ENCODE measurements at regions not wholly inside any gene's neighbourhood (a gene's known extent, or its start where the extent isn't known, plus 50 kb on each side); places are given as distances from the start of the nearest gene placed in this dataset.

- TF ChIP-seq CTCF (IDR thresholded peaks at IDR 0.05) (no peak), POLR2AphosphoS5 (IDR thresholded peaks at IDR 0.05) (no peak)
Observed at GRCh38 chr2:129769185-129769991, 210.1 kb upstream of the RAB6C start.

Data from prostate gland (tissue), 2 donors.